RWPE2 (cell line): ENCODE measurements at regions not wholly inside any gene's neighbourhood (a gene's known extent, or its start where the extent isn't known, plus 50 kb on each side); places are given as distances from the start of the nearest gene placed in this dataset.
"Not testable (repeated sequence)": the region's sequence is repeated elsewhere in the genome, so short reads cannot be mapped to it uniquely, and the experiment has no call there.

Experiments used
- ATAC-seq: fragments of 200-7000 bp; cut with Tn5 transposase; 3 replicates; pipeline ENCODE4 v1.9.1; 2021; ENCODE audit warnings: low read depth
- DNase-seq: peaks from one replicate; pipeline ENCODE4 v3.0.0-alpha.2; 2020; ENCODE audit warnings: low spot score
- H3K27ac ChIP-seq: fragments of 450-650 bp; 2 replicates; pipeline ENCODE4 v1.5.1; 2017; ENCODE audit warnings: mild to moderate bottlenecking; ENCODE audit not compliant: poor library complexity, severe bottlenecking
- H3K27me3 ChIP-seq: fragments of 250-450 bp; sonication (Bioruptor Pico); 2 replicates; pipeline ENCODE4 v1.5.1; 2021; ENCODE audit warnings: mild to moderate bottlenecking, moderate library complexity; ENCODE audit not compliant: insufficient read depth, poor library complexity, severe bottlenecking
- H3K36me3 ChIP-seq: fragments of 250-450 bp; sonication (Bioruptor Pico); 2 replicates; pipeline ENCODE4 v1.5.1; 2020; ENCODE audit warnings: low read depth, mild to moderate bottlenecking, moderate library complexity
- H3K4me1 ChIP-seq: fragments of 250-450 bp; sonication (Bioruptor Pico); 2 replicates; pipeline ENCODE4 v1.5.1; 2021; ENCODE audit warnings: mild to moderate bottlenecking, moderate library complexity; ENCODE audit not compliant: insufficient read depth, poor library complexity, severe bottlenecking
- H3K4me3 ChIP-seq: fragments of 250-450 bp; sonication (Bioruptor Pico); 2 replicates; pipeline ENCODE4 v1.5.1; 2021; ENCODE audit warnings: mild to moderate bottlenecking, moderate library complexity; ENCODE audit not compliant: severe bottlenecking
- H3K9me3 ChIP-seq: fragments of 250-450 bp; sonication (Bioruptor Pico); 2 replicates; pipeline ENCODE4 v1.5.1; 2021; ENCODE audit warnings: mild to moderate bottlenecking, moderate library complexity; ENCODE audit not compliant: severe bottlenecking
- CTCF ChIP-seq: fragments of 450-650 bp; IDR thresholded peaks from one replicate; pipeline ENCODE4 v1.5.1; 2017; ENCODE audit warnings: mild to moderate bottlenecking, moderate library complexity; ENCODE audit not compliant: poor library complexity, severe bottlenecking

- DNase-seq = no peak
- TF ChIP-seq CTCF = no peak
- no peak overlapping the region for H3K27ac ChIP-seq
These were observed 617.7 kb downstream of the GABRG2 start for GRCh38 chr5:162685302-162685701.

GRCh38 chr5:162696272-162696671, 628.7 kb downstream of the GABRG2 start:
- ATAC-seq, H3K27ac ChIP-seq, H3K27me3 ChIP-seq, H3K9me3 ChIP-seq, H3K36me3 ChIP-seq, DNase-seq, H3K4me1 ChIP-seq, H3K4me3 ChIP-seq: not testable (repeated sequence)

More at GRCh38 chr5:162685302-162685701, 617.7 kb downstream of the GABRG2 start:
- peaks cover 3% of the 10 kb centered on the region for H3K4me1 ChIP-seq
- ATAC-seq = no peak
- no peak overlapping the region for H3K4me3 ChIP-seq
- no peaks in the 10 kb centered on the region for H3K27me3 ChIP-seq
- H3K9me3 ChIP-seq = peaks cover 3% of the 10 kb centered on the region
- no peaks in the 10 kb centered on the region for H3K36me3 ChIP-seq

GRCh38 chr5:162699361-162699760, 631.8 kb downstream of the GABRG2 start:
- Histone ChIP-seq H3K27ac (no peak overlapping the region), H3K4me3 (no peak overlapping the region), H3K9me3 (peaks cover 7% of the 10 kb centered on the region), H3K36me3 (no peaks in the 10 kb centered on the region), H3K4me1 (no peaks in the 10 kb centered on the region), H3K27me3 (peaks cover 5% of the 10 kb centered on the region)
- peak; percentile 24 for TF ChIP-seq CTCF
- DNase-seq = no peak
- ATAC-seq = no peak

- TF ChIP-seq CTCF = no peak
- H3K9me3 ChIP-seq = peaks cover 10% of the 10 kb centered on the region
- ATAC-seq = no peak
- no peak overlapping the region for H3K4me3 ChIP-seq
- H3K36me3 ChIP-seq = no peaks in the 10 kb centered on the region
- no peak overlapping the region for H3K27ac ChIP-seq
- peaks cover 5% of the 10 kb centered on the region for H3K27me3 ChIP-seq
- no peak for DNase-seq
- no peaks in the 10 kb centered on the region for H3K4me1 ChIP-seq
These were observed 636.3 kb downstream of the GABRG2 start for GRCh38 chr5:162703914-162704313.

- H3K27ac ChIP-seq = no peak overlapping the region
- H3K36me3 ChIP-seq = no peaks in the 10 kb centered on the region
- peaks cover 6% of the 10 kb centered on the region for H3K9me3 ChIP-seq
- TF ChIP-seq CTCF = no peak
- H3K4me3 ChIP-seq = no peak overlapping the region
- DNase-seq (no peak), ATAC-seq (no peak)
- H3K4me1 ChIP-seq = no peaks in the 10 kb centered on the region
- H3K27me3 ChIP-seq = no peaks in the 10 kb centered on the region
These were observed 643.7 kb downstream of the GABRG2 start for GRCh38 chr5:162711244-162711643.
